GM13976 (cell line): ENCODE measurements at regions not wholly inside any gene's neighbourhood (a gene's known extent, or its start where the extent isn't known, plus 50 kb on each side); places are given as distances from the start of the nearest gene placed in this dataset.

ENCODE experiments used
- DNase-seq: peaks from one replicate; pipeline ENCODE4 v3.0.0; 2012; ENCODE audit warnings: low spot score
- CTCF ChIP-seq: IDR thresholded peaks from 2 replicates; pipeline ENCODE4 v1.5.1; 2012; ENCODE audit warnings: borderline replicate concordance, mild to moderate bottlenecking; ENCODE audit not compliant: insufficient read depth; ENCODE audit errors: extremely low read depth, missing control alignments, control extremely low read depth
- in situ Hi-C: fragments of 300-500 bp; cut with MboI; formaldehyde crosslinking; loops from one replicate; pipeline ENCODE4 v1.12.0; 2022; ENCODE audit warnings: low sequenced_read_pairs, mixed read lengths, inconsistent platforms; ENCODE audit not compliant: unreplicated experiment

- no peak for TF ChIP-seq CTCF
- in situ Hi-C loops, result no loop called here
- no peak for DNase-seq
These were observed 575.8 kb upstream of the B3GALT2 start for GRCh38 chr1:193762236-193762635.

GRCh38 chr1:193755441-193755840, 569.0 kb upstream of the B3GALT2 start:
- no peak for DNase-seq
- in situ Hi-C loops, result no loop called here
- TF ChIP-seq CTCF, result no peak

GRCh38 chr1:193754732-193755427, 568.5 kb upstream of the B3GALT2 start:
- TF ChIP-seq CTCF, result no peak
- in situ Hi-C loops, result no loop called here
- DNase-seq, result no peak

- no peak for DNase-seq
- no peak for TF ChIP-seq CTCF
- in situ Hi-C loops, result no loop called here
These were observed 567.7 kb upstream of the B3GALT2 start for GRCh38 chr1:193754151-193754550.

GRCh38 chr1:193753038-193753756, 566.8 kb upstream of the B3GALT2 start:
- DNase-seq, result no peak
- in situ Hi-C loops, result no loop called here
- no peak for TF ChIP-seq CTCF

- no peak for DNase-seq
- no peak for TF ChIP-seq CTCF
- in situ Hi-C loops, result no loop called here
These were observed 563.5 kb upstream of the B3GALT2 start for GRCh38 chr1:193749868-193750267.
